GM18870 (cell line): ENCODE measurements at regions not wholly inside any gene's neighbourhood (a gene's known extent, or its start where the extent isn't known, plus 50 kb on each side); places are given as distances from the start of the nearest gene placed in this dataset.
"Not testable (repeated sequence)": the region's sequence is repeated elsewhere in the genome, so short reads cannot be mapped to it uniquely, and the experiment has no call there.

Experiments
- ATAC-seq: cut with Tn5 transposase; IDR thresholded peaks from one replicate; pipeline ENCODE4 v1.9.1; 2021; ENCODE audit warnings: moderate library complexity; ENCODE audit not compliant: unreplicated experiment

DNA sequence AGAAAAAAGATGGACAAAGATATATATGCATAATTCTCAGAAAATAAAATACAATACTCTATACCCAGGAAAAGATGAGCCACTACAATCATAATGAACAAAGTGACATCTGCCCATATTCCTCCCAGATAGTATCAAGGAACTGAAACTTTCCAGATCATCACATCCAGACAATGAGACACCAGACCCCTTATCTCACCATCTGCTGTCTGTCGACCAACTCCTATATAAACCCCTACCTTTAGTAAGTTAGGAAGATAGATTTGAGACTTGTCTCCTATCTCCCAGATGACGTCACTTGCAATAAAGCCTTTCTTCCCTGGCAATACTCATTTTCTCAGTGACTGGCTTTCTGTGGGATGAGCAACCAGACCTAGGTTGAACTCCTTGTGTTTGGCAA lies 1071.6 kb downstream of the PLOD2 start:
- ATAC-seq: peak; percentile 11

- peak; percentile 93 for ATAC-seq
These were observed 1066.5 kb downstream of the PLOD2 start for GRCh38 chr3:145094355-145094941.

DNA sequence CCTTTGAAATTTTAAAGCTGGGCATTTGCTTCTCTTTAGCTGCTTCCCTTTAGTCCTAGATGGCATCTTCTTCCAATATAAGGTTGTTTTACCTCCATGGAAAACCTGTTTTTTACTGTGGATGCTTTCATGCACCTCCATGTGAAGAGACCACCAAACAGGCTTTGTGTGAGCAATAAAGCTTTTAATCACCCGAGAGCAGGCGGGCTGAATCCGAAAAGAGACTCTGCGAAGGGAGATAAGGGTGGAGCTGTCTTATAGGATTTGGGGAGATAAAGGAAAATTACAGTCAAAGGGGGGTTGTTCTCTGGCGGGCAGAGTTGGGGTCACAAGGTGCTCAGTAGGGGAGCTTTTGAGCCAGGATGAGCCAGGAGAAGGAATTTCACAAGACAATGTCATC lies 1049.8 kb downstream of the PLOD2 start:
- not testable (repeated sequence) for ATAC-seq

DNA sequence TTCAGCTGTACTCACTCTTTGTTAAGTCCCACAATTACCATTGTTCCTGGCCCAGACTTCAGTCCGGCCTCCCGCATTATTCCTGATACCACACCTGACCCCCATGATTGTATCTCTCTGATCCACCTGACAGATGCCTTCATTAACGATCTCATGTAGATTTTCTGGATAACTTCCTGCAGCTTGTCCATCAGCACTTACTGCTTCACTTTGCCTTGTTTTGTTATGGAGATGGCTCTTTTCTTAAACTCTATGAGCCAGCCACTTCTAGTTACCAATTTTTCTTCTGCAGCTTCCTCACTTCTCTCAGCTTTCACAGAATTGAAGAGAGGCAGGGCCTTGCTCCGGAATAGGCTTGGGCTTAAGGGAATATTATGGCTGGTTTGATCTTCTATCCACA lies 1044.2 kb downstream of the PLOD2 start:
- ATAC-seq: no peak

DNA sequence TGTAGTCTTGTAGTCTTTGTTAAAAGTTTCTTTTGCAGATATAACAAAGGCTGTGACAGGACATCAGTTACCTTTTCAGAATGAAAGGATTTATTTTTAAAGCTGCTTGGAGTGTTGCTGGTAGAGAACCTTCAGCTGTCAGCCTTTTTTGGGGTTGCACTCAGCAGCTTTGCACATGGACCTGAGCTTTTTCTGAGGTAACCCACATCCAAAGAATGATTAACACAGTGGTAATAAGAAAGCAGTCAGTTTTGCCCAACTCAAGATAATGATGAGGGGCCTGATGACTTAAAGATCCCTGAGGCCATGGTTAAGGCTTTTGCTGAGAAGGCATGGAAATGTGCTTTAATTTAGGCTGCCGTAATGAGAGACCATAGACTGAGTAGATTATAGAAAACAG lies 1042.7 kb downstream of the PLOD2 start:
- peak; percentile 75 for ATAC-seq

- no peak for ATAC-seq
These were observed 1035.9 kb downstream of the PLOD2 start for GRCh38 chr3:145124900-145125678.

DNA sequence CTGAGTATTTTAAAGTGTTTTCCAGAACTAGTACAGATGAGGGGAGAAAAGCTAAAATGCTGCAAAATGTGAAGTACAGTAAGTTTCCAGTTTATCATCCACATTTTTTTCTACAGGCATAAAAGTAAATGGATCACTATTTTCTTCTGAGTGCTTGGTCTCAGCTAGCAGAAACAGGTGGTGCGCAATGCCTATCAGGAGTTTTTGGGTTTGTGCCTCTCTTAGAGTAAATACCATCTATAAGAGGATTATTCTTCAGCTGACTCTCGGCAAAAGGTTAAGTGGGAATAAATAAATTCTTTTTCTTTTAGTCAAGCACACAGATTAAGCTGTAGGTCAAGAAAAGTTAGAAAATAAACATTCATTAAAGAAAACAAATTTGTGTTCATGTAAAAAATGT lies 1027.7 kb downstream of the PLOD2 start:
- no peak for ATAC-seq

- ATAC-seq: no peak
These were observed 1026.2 kb downstream of the PLOD2 start for GRCh38 chr3:145134738-145135137.

DNA sequence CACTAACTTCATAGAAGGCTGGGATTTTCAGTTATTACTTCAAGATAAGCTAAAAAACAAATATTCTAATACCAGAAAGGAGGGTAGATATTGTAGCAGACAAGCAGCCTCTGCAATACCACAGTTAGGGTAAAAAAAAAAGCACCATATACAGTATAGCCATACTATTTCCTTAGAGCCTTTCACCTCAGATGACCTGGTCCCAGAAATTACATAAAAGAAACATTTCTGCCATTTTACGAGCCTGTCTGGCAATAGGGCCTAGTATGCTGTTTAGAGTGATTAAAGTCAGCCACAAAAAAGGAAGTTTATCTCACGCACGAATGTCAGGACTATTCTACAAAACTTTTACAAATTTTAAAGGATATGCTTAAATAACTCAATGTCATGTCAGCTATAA lies 1016.6 kb downstream of the PLOD2 start:
- ATAC-seq: no peak

DNA sequence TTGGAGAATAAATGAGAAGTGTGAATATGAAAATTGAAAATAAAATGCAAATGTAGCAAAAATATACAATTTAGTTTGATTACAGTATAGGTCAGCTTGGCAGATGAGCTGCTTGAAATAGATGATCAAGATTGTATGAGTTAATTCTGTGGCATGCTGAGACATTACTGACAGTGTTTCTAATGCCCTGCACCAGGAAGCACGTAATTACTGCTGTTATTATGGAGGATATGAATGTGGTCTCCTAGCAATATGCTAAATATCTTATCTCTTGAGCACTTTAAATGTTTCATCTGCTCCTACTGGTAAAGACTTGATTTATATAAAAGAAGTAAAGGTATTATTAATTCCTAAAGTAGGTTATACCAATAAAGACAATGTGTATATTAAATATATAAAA lies 1015.5 kb downstream of the PLOD2 start:
- no peak for ATAC-seq

DNA sequence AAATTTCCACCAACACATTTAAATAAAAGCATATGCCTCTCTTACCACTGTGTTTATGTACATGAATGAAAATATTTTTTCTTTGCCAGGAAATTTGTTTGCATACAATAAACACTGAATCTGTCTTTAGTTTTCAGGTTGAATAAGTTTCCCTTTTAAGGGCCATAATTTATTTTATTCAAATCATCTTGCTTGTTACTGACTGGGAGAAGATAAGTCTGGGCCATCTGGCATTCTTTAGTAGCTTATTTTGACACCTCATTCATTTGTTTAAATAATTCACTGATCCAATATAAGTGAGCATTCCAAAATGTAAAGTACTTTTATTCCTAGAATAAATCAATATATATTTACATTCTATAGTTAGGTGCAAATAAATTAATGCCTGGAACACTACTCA lies 1001.3 kb downstream of the PLOD2 start:
- no peak for ATAC-seq

- no peak for ATAC-seq
These were observed 990.9 kb downstream of the PLOD2 start for GRCh38 chr3:145170121-145170520.

GRCh38 chr3:145175626-145176025 lies 985.4 kb downstream of the PLOD2 start:
- no peak for ATAC-seq

DNA sequence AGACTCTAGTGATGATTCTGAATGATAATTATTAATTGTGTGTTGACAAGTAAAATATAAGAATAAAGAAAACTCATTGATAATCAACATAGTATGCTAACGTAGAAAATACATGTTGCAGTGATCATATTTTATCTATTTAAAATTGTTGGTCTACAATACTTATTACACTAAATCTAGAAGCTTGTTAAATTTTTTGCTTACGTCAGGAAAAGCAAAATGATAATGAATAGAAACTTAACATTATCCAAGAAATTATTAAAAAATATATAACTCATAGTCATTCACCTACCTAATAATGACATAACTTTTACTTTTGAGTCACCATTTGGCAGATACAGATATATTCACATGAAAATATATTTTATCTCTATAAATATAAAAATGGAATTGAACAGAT lies 984.1 kb downstream of the PLOD2 start:
- no peak for ATAC-seq

GRCh38 chr3:145177828-145178227 lies 983.2 kb downstream of the PLOD2 start:
- no peak for ATAC-seq

- ATAC-seq: no peak
These were observed 978.6 kb downstream of the PLOD2 start for GRCh38 chr3:145182196-145182911.

GRCh38 chr3:145183261-145183660 lies 977.7 kb downstream of the PLOD2 start:
- ATAC-seq: no peak

- ATAC-seq: no peak
These were observed 972.8 kb downstream of the PLOD2 start for GRCh38 chr3:145188079-145188770.

- ATAC-seq: no peak
These were observed 970.8 kb downstream of the PLOD2 start for GRCh38 chr3:145190138-145190537.

- ATAC-seq: no peak
These were observed 970.2 kb downstream of the PLOD2 start for GRCh38 chr3:145190761-145191160.

DNA sequence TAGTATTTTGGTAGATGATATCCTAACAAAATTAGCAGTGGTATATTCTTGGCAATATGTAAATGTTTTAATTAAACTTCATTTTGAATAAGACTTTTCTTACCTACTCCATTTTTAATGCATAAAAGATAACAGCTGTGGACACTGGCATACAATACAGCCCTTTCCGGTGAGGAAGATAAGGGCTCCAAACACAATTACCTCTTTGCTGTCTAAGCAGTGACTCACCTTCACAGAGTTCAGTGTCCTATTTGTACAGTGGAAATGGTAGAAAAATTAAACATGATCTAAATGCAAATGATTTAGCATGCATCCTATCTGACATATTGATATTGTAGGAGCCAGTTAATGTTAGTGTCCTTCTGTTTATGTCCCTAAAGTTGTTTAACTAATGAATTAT lies 969.4 kb downstream of the PLOD2 start:
- ATAC-seq: no peak
